Activated T-helper 9 cell treated with anti-CD3 and anti-CD28 coated beads, Interleukin-2, amount 50 U/mL, for 16 hours (primary cell): ENCODE measurements at regions not wholly inside any gene's neighbourhood (a gene's known extent, or its start where the extent isn't known, plus 50 kb on each side); places are given as distances from the start of the nearest gene placed in this dataset.

Source experiments
- DNase-seq: peaks from one replicate; pipeline ENCODE4 v3.0.0-alpha.2; 2020; ENCODE audit warnings: low read depth

DNA sequence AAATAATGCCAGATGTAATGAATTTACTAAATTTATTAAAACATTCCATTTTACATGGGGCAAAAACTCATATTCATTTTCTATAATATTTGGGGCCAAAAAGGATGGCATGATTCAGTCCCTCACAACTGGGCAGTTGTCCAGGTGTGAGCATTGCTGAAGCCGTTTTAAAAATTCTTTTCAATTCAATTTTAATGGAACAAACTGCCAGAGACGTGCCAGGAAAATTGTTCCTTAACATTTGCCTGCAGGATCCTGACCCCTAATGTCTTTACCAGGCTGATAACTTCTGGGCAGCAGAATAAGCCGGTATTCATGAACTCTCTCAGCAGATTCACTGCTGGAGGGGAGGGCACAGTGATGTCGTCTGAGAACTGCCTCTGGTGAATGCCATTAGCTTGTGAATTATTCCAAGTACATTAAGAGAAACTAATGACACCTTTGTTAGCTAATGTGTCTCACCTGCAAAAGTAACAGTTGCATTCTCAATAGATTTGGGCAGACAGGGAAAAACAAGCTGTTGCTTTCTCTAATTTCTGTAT is 1445.1 kb upstream of the TENM3 start:
- no peak for DNase-seq

DNA sequence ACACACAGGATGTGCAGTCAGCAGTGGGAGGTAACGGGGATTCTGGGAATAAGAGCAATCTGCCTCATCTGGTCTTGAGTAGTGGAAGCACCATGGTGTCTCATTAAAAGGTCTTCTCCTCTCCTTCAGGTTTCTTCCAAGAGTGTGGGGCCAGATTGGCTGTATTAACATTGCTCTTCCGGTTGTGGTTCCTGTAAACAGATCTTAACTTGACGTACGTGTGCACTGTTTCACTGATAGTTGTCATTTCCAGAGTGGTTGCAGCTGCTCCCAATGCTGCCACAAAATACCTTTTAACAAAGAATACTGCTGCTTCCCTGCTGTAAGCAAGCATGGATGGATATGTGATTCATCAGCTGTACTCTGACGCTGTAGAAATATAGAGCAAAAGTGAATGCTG is 1443.4 kb upstream of the TENM3 start:
- DNase-seq = no peak

DNA sequence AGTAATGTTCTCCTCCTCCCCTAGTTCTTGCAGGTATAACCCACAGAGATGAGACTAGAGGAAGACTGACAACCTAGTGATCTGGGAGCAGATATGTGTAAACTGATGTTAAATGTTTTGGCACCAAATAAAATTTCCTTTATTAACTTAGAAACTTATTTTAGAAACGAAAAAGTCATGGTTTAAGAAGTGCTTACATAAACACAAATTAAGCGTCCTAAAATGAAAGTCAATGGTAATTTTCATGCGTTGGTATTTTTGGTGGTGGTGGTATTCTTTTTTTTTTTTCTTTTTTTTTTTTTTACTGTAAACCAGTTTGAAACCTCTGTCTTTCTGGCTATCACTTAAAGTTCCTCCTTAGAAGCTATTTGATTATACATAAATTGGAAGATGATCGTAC is 1438.1 kb upstream of the TENM3 start:
- no peak for DNase-seq

DNA sequence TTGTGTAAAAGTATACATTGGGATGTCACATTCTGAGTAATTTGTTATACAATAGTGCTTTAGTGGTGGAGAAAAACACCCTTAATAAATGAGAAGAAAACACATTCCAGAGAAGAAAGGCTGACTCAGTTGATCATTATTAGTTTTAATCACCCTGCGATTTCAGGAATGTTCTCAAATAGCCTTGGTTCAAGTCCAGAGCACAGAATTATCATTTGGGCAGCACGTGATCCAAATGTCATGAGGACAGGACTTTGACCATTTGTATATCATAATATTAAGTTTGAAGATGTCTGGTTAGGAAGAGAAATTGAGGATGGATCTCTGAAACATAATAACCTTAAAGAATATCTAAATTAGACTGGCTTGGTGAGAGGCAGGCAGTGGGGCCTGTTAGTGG is 1434.3 kb upstream of the TENM3 start:
- no peak for DNase-seq

DNA sequence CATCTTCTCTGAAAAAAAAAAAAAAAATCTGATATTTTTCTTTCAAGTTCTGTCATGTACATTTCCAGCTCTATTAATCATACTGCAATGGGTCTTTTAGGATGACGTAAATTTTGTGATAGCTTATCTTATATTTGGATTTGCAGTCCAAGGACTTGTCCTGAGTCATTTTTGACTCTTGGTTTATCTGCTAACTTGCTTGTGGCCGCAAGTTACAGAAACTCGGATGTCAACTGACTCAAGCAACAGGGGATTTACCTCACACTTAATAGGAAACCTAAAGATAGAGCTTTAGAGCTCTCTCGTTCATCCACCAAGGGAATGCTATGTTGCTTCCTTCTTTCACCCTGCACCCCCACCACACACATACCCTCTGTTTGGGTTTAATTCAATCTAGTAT is 1433.8 kb upstream of the TENM3 start:
- DNase-seq = no peak

DNA sequence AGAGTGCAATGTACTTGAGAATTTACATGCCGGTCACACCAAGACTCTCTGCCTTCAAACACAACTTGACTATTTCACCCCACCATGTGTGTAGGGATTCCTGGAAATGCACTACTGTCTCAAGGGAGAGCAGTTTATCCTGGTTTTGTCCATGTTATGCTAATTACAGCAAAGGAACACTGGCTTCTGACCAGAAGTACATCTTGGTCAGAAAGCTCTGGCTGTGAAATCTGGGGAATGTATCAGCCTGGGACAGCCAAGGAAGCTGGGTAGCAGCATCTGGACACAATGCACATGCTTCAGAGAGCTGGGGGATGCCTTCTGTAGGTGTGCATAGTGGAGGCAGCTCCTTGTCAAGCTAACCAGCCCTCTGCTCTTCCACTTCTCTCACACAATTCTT is 1432.6 kb upstream of the TENM3 start:
- no peak for DNase-seq

DNA sequence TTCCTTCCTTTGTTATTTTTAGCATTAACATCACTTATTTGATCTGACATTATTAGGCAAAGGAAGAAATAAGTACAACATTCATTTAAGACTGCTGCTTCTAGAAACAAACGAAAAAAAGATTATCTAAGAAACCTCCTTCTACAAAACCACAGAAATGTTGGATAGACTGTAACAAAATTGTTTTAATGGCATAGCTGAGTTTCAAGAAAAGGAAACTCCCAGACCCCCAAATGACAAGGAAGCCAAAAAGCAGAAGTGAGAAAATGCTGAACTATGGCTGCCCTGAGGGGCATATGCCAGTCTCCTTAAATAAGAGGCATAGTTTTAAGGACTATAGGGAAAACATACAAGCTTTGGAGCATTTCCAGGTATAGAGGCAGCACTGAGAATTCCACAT is 1431.6 kb upstream of the TENM3 start:
- DNase-seq = no peak

DNA sequence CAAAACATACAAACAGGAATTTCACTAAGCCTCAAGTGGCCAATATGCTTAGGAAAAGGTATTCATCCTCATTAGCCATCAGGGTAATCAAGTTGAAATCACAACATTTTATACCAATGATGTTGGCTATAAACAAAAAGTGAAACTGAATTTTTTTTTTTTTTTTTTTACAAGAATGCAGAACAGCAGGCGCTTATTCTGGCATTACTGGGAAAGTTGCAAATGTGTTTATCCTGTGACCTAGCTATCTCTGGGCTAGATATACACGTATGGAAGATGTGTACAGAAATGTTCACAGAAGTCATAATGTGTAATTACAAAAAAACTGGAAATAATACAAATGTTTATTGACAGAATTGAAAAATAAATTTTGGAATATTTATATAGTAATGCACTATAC is 1430.4 kb upstream of the TENM3 start:
- no peak for DNase-seq

DNA sequence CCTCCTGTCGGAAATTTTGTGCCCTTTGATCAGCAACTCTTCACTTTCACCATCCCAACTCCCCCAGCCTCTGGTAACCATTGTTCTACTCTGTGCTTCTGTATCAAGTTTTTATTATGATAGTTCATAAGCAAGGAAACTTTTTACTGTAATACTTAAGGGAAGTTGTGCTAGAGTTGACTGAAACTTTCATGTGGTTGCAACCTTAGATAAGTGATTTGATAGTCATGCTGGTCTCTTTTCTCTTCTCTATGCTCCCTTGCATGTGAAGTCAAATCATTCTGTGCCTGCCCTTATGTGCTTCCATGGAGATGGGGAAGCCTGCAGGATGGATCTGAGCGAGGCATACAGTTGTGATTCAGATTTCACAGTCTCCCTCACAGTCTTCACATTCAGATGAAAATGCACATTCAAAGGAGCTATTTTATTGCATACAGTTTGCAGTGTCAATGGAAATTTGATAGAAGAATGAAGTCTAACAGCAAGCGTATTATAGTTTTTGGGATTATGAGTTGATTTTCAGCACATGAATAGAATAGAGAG is 1428.3 kb upstream of the TENM3 start:
- DNase-seq = no peak

DNA sequence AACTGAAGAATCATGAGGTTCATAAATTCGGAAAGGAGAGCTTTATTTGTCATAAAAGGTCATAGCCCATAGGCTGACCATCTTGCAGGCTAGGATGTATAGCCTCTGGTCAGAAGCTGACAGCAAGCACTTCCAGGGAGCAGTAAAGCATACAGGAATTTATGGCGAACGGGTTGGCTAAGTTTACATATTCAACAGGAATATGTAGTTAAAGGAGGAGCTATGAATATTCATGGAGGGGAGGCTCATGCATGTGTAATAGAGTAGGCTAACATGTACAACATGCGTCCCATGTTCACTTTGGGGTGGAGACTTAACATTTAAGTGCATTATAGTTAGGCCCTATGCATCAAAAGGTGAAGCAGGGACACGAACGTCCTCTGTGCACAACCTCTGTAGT is 1425.7 kb upstream of the TENM3 start:
- no peak for DNase-seq

DNA sequence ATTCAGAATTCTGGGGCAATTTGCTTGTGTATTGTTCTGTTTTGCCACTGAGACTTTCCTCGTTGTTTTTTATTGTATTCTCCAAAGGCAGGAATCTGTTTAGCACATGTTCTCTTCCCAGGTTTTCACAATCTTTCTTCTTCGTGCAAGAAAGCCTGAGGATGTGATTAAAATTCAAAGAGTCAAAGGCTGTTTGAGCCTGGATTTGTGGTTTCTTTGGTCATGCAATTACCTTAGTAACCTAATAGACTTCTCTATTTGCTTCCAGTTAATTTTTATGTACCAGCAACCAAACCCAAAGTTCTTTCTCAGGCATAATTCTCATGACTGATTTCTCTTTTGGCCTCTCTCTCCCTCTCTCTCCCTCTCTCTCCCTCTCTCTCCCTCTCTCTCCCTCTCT is 1420.1 kb upstream of the TENM3 start:
- DNase-seq = no peak

DNA sequence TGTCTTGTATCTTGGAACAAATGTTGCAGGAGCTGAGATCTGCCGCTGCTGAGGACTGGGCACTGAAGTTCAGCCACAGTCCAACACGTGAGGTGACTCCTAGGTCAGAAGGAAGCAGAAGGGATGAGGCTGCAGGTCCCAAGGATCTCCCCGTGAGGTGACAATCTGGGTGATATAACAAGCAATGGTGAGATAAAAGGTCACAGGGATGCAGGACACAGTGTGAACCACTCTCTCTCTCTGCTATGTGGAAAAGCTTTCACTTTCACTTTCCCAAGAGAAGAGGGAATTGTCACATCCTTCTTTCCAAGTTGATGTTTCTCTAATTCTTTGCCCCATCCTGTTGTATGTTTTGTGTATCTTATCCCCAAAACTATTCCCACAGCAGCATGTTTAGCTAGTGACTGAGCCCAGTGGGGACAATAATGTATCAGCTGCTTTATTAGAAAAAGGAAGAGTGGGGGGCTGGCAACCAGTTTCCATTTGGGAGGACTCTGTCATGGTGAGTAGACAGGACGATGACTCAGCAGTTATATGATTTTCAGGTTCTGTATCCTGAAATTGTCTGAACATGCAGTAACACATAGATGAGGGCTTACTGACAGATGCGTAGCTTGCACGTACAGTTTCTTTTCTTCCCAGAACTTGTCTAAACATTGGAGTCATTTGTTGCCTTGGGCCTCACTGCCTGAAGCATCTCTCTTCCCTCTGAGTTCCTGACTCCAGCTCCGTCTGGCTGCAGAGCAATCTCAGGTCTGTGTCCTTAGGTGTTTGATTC is 1415.8 kb upstream of the TENM3 start:
- no peak for DNase-seq

DNA sequence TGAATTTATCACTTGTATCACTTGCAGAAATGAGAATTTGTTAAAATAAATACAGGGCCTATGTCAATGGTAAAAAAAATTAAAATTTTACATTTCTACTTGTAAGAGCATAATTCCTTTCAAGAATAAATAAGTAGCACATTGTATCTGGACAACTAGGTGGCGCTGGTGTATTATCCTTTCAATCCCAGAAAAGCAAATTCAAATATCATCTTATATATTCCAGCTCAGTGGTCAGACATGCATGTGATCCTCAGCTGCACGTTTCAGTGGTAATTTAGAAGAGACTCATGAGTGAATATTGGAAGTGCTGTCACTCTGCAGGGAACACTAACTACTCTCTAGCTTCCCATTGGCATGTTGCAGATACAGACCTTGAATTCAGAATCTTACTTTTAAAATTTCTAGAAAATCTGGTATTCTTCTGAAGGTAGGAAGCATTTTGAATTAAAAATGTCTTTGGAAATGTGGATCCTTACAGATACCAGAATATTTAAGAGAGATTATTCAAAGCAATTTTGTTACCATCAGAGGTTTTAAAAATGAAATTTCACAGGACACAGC is 1414.7 kb upstream of the TENM3 start:
- DNase-seq = no peak

DNA sequence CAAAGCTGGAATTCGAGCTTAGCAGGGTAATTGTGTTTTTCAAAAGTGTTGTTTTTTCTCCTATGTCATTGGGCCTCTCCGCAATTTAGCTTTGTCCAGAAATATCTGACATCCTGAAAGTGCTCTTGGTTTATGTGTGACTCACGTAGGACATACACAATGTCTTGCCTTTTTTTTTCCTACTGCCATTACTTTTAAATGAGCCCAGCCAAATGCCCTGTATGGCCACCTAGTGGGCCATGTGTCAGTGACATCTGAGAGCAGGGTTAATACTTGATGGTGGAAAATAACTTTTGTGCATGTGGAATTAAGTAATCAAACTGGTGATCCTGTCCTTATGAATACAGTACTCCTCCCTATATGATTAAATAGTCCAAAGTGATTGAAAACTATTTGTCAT is 1411.1 kb upstream of the TENM3 start:
- no peak for DNase-seq

DNA sequence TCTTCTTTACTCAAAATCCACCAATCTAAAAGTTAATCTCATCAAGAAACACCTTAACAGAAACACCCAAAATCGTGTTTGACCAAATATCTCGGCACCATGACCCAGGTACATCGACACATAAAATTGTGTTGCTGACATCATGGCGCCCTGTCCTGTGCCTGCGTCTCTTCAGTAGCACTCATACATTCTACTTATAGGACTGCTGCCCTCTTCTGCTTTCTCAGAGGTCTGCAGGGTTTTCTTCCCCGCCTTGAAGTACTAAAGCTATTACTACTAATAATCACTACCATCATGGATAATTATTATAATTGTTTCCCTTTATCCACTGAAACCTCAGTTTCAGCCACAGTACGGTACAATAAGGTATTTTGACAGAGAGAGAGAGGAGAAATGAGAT is 1403.1 kb upstream of the TENM3 start:
- DNase-seq = no peak

DNA sequence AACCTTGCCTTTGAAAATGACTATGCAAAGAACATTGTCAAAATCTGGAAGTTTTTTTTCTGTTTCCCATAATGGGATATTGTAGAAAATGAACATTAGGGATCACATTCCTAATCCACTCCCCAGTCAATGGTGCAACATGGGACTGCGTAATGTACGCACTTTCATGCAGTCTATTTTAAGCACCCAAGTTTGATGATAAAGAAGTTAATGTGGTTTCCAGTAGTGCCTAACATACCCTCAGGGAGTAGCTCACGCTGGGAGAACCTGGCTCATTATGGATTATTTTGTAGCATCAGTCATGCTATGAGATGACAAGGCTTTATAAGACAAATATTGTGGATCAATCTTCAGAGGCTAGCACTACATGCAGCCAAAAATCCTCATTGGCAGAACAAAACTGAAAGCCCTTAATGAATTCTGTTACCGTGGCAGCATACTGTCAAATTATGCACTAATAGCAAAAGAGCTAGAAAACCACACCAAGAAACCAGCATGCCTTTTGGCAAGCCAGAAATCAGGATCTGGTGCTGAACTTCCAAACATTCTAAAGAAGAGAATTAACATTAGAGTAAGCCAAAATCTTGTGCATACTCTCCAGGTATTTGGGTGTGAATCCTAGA is 1392.8 kb upstream of the TENM3 start:
- DNase-seq = no peak

DNA sequence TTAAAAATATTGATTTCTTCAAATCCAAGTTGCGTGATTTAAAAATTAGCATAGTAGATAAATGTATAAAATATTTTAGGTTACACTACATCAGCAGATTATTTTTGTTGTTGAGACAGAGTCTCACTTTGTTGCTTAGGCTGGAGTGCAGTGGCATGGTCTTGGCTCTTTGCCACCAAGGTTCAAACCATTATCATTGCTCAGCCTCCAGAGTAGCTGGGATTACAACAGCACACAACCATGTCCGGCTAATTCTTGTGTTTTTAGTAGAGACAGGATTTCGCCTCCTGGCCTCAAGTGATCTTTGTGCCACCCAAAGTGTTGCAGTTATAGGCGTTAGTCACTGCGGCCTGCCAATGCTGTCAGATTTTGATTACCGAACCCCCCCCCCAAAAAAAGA is 1390.5 kb upstream of the TENM3 start:
- no peak for DNase-seq

DNA sequence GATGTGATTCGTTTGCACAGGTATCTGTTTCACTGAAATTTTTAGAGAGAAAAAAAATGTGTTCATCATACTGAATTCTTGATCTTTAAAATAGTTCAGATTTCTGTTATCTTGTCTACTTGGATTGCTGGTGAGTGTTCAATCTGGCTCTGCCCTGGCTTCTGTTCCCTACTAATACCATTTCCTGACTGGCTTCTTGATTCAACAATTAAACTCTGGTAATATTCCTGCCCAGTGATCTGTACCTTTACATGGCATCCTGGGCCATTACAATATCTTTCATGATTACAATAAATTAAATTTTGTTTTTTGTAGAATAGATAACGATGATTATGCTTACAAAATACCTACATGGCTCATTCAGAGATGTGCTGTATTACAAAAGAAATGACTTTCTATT is 1388.0 kb upstream of the TENM3 start:
- no peak for DNase-seq

DNA sequence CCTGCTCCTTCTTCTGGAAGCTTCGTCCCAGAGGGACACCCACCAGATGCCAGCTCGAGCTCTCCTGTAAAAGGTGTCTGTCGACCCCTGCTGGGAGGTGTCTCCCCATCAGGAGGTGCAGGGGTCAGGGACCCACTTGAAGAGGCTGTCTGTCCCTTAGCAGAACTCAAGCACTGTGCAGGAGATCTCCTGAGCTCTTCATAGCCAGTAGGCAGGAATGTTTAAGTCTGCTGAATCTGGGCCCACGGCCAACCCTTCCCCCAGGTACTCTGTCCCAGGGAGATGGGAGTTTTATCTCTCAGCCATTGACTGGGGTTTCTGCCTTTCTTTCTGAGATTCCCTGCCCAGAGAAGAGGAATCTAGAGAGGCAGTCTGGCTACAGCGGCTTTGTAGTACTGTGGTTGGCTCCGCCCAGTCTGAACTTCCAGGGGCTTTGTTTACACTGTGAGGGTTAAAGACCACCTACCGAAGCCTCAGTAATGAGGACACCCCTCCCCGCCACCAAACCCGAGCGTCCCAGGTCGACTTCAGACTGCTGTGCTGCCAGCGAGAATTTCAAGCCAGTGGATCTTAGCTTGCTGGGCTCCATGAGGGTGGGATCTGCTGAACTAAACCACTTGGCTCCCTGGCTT is 1383.0 kb upstream of the TENM3 start:
- no peak for DNase-seq

DNA sequence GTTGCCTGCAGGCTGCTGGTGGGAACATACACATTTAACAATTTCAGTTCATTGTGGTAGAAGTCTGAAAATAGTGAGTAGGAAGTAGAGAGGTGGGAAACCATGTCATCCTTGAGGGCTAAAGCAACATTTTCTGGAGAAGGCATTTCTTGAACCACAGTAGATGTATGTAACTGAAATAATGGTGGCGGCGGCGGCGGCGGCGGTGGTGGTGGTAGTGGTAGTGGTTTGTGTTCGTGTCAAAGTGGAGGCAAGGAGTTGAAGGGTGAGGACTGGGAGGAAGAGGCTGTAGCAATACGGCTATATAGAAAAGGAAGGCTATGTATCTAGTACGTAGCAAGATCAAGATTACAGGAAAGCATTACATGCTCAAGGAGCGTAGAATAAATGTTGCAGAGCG is 1381.6 kb upstream of the TENM3 start:
- DNase-seq = no peak

DNA sequence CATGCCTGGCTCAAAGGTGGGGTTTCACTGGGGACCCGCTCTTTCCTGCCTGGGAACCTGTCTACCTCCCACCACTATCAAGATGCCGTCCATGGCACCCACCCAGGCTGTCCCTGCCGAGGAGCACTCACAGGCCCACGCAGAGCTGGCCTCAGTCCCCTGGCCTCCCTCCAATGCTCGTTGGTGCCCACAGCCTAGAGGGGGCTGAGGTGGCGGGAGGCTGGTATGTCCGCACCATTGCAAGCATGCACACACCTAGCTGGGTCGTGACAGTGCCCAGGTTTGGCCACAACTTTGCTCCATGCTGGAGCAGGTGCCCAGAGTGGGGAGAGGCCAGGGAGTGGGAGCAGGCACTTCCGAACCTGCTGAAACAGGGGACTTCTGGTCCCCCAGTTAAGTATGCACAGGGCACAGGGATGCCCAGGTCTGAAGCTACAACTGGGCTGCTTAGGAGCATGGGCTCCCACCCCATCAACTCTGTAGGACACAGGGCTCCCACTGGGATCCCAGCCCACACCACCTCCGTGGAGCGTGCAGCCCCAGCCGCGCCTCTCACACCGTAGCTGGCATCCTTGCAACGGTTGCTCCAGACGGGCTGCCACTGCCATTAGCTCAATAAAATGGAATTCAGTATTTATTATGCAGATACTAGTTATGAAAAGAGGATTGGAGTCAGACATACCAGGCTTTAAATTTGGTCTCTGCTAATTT is 1376.1 kb upstream of the TENM3 start:
- DNase-seq = no peak

DNA sequence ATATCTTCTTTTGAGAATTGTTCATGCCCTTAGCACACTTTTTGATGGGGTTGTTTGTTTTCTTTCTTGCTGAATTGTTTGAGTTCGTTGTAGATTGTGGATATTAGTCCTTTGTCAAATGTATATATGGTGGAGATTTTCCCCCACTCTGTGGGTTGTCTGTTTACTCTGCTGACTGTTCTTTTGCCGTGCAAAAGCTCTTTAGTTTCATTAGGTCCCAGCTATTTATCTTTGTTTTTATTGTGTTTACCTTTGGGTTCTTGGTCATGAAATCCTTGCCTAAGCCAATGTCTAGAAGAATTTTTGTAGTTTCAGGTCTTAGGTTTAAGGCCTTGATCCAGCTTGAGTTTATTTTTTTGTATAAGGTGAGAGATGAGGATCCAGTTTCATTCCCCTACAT is 1372.6 kb upstream of the TENM3 start:
- no peak for DNase-seq
